NB4 (cell line): ENCODE measurements at regions not wholly inside any gene's neighbourhood (a gene's known extent, or its start where the extent isn't known, plus 50 kb on each side); places are given as distances from the start of the nearest gene placed in this dataset.

Source experiments
- DNase-seq: peaks from one replicate; pipeline ENCODE4 v3.0.0; 2010; ENCODE audit warnings: low read depth
- H3K4me3 ChIP-seq: one replicate; pipeline ENCODE4 v1.5.1; 2011; ENCODE audit warnings: mild to moderate bottlenecking, low read depth, low read length, moderate library complexity
- MYC ChIP-seq: IDR thresholded peaks from 2 replicates; pipeline ENCODE4 v1.6.1; 2011; ENCODE audit warnings: low read depth, low read length
- POLR2A ChIP-seq: IDR thresholded peaks from 2 replicates; pipeline ENCODE4 v1.6.1; 2011; ENCODE audit warnings: mild to moderate bottlenecking; ENCODE audit not compliant: insufficient read length; ENCODE audit errors: extremely low read depth
- TF ChIP-seq, protein P1 (sequence below): IDR thresholded peaks from one replicate; pipeline ENCODE4 v1.5.1; 2012; ENCODE audit warnings: low read depth, low read length
- TF ChIP-seq, protein P2 (sequence below): IDR thresholded peaks from 2 replicates; pipeline ENCODE4 v1.6.1; 2011; ENCODE audit warnings: low read depth, low read length

DNA sequence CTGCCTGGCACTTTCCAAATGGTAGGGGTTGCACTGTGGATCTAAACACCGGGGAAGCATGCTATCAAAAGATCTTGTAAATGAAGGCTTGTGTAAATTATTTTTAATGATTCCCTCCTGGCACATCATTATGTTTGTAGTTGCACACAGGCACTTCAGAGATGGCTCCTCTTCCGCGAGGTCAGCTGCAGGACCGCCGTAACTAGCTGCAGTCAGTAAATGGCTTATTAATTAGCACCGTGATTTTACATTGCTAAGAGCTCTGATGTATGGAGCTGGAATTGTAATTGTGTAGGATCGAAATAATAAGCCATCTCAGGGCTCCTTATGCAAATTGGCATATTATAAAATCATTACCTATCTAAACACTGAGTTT, 397.6 kb upstream of the IRX1 start:
- TF ChIP-seq, protein P1, sequence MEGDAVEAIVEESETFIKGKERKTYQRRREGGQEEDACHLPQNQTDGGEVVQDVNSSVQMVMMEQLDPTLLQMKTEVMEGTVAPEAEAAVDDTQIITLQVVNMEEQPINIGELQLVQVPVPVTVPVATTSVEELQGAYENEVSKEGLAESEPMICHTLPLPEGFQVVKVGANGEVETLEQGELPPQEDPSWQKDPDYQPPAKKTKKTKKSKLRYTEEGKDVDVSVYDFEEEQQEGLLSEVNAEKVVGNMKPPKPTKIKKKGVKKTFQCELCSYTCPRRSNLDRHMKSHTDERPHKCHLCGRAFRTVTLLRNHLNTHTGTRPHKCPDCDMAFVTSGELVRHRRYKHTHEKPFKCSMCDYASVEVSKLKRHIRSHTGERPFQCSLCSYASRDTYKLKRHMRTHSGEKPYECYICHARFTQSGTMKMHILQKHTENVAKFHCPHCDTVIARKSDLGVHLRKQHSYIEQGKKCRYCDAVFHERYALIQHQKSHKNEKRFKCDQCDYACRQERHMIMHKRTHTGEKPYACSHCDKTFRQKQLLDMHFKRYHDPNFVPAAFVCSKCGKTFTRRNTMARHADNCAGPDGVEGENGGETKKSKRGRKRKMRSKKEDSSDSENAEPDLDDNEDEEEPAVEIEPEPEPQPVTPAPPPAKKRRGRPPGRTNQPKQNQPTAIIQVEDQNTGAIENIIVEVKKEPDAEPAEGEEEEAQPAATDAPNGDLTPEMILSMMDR, result no peak
- no peak for TF ChIP-seq POLR2A
- TF ChIP-seq MYC, result no peak
- TF ChIP-seq, protein P2, sequence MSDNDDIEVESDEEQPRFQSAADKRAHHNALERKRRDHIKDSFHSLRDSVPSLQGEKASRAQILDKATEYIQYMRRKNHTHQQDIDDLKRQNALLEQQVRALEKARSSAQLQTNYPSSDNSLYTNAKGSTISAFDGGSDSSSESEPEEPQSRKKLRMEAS, result no peak
- no peak for DNase-seq
- no peak overlapping the region for H3K4me3 ChIP-seq

DNA sequence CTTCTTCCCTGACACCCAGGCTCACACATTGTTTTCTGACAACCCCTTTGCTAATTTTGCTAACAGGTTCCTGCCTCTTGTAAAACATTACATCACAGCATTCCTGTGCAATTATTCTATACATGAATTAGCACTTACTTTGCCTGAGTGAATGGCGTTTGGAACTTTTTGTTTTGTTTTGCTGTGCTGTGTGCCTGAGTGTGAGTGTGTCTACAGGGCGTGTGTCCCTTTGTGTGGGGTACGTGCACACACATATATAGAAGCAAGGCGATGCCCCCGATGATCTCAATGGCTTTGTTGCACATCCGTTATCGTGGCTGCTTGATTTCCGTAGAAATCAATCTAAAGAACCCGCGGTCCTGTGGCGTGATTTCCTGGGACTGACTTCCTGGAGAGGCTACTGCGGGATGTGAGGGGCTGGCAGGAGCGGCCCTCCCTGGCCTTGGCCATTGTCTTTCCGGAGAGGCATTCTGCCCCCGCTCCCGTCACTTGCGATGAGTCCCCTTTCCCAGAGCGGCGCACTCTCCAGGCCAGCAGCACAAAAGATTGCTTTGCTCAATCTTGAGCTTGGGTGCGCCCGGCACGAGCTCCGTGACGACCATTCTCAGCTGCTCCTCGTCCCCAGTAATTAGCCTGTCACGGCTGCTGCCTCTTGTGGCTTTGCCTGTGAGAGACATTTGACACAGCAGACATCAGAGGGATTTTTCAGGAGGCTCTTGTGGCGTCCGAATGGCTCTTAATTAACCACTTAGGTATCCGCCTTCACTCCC, 398.1 kb upstream of the IRX1 start:
- H3K4me3 ChIP-seq, result no peak overlapping the region
- no peak for TF ChIP-seq MYC
- TF ChIP-seq POLR2A, result no peak
- TF ChIP-seq, protein P2, result no peak
- TF ChIP-seq, protein P1, result no peak
- DNase-seq, result no peak

DNA sequence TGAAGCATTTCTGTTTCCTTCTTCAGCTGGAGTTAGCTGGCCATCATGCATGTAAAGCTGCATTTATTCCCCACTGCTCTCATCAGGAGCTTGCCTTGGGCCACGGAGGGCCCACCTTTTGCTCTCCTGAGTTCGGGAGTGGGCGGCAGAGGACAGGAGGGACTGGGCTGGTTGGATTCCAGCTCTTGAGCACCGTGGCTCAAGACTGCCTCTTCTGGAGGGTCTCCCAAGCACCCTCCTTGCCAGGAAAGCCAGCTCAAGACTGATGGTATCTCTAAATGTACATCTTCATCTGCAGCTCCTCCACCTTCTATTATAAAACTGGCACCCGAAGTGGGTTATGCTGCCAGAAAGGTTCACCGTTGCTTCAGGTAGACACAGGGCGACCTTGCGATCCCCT, 399.6 kb upstream of the IRX1 start:
- DNase-seq, result no peak
- no peak overlapping the region for H3K4me3 ChIP-seq
- TF ChIP-seq, protein P2, result no peak
- TF ChIP-seq MYC, result no peak
- TF ChIP-seq POLR2A, result no peak
- TF ChIP-seq, protein P1, result no peak

DNA sequence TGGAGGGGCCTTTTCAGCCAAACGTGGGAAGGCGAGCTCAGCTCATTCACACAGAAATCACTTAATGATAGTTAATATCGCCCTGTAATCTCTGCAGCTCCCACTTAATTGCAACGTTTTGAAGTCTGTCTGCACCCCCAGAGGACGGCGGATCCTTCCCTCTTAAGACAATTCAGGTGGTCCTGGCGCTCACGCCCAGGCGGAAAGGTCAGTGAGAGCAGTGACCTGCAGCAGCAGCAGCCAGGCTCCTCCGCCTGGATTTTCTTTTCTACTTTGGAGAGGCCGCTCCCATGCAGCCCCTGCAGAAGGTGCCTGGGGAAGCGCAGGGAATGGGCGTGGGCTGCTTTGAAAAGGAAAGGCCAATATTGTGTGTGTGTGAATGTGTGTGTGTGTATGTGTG, 400.9 kb upstream of the IRX1 start:
- no peak for DNase-seq
- no peak overlapping the region for H3K4me3 ChIP-seq
- no peak for TF ChIP-seq MYC
- TF ChIP-seq, protein P2, result no peak
- TF ChIP-seq POLR2A, result no peak
- TF ChIP-seq, protein P1, result no peak

DNA sequence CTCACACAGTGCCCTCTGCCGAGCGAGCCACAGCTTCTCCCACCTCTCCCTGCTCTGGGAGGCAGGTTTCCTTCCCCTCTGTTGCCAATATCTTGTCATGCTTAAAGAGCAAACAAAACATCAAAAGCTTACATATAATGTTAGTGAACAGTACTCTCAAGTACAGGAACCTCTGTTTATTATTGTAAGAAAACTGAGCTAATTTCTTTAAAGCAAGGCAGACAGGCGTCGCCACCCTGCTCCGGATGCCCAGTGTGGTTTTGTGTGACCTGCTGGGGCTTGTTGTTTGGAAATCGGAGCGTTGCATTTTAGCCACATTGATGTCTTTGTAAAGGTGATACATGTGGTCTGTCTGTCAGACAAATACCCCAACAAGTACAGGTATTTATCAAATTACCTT, 401.4 kb upstream of the IRX1 start:
- TF ChIP-seq POLR2A (no peak), MYC (no peak)
- TF ChIP-seq, protein P1, result no peak
- TF ChIP-seq, protein P2, result no peak
- H3K4me3 ChIP-seq, result no peak overlapping the region

More for the DNA sequence above, 401.4 kb upstream of the IRX1 start:
- DNase-seq, result no peak
